DMS79 treated with DMSO at 0.1 percent for 48 hours (cell line): ENCODE measurements at regions not wholly inside any gene's neighbourhood (a gene's known extent, or its start where the extent isn't known, plus 50 kb on each side); places are given as distances from the start of the nearest gene placed in this dataset.

Source experiments
- DNase-seq: peaks from one replicate; lab custom pipeline; 2025; lab: John Stamatoyannopoulos, UW

GRCh38 chr1:177472567-177472966, 301.8 kb downstream of the BRINP2 start:
- no peak for DNase-seq

- DNase-seq, result no peak
Observed at GRCh38 chr1:177471244-177471643, 300.5 kb downstream of the BRINP2 start.

GRCh38 chr1:177469519-177469918, 298.8 kb downstream of the BRINP2 start:
- DNase-seq, result no peak

- DNase-seq, result no peak
Observed at GRCh38 chr1:177466286-177466685, 295.5 kb downstream of the BRINP2 start.

- DNase-seq, result peak; percentile 18
Observed at GRCh38 chr1:177464686-177465085, 293.9 kb downstream of the BRINP2 start.

- no peak for DNase-seq
Observed at GRCh38 chr1:177451191-177451590, 280.4 kb downstream of the BRINP2 start.

GRCh38 chr1:177448652-177449357, 278.0 kb downstream of the BRINP2 start:
- DNase-seq, result no peak

GRCh38 chr1:177448036-177448615, 277.4 kb downstream of the BRINP2 start:
- no peak for DNase-seq

GRCh38 chr1:177444997-177445746, 274.4 kb downstream of the BRINP2 start:
- no peak for DNase-seq

GRCh38 chr1:177443003-177443402, 272.2 kb downstream of the BRINP2 start:
- DNase-seq, result no peak

GRCh38 chr1:177442584-177442983, 271.8 kb downstream of the BRINP2 start:
- DNase-seq, result no peak

- no peak for DNase-seq
Observed at GRCh38 chr1:177441281-177441680, 270.5 kb downstream of the BRINP2 start.

GRCh38 chr1:177440821-177441220, 270.1 kb downstream of the BRINP2 start:
- no peak for DNase-seq

- DNase-seq, result no peak
Observed at GRCh38 chr1:177439301-177439700, 268.5 kb downstream of the BRINP2 start.

- DNase-seq, result no peak
Observed at GRCh38 chr1:177435364-177435763, 264.6 kb downstream of the BRINP2 start.

- no peak for DNase-seq
Observed at GRCh38 chr1:177432897-177433296, 262.1 kb downstream of the BRINP2 start.

GRCh38 chr1:177431123-177431522, 260.4 kb downstream of the BRINP2 start:
- DNase-seq, result no peak

GRCh38 chr1:177429234-177429633, 258.5 kb downstream of the BRINP2 start:
- DNase-seq, result no peak

GRCh38 chr1:177427811-177428210, 257.1 kb downstream of the BRINP2 start:
- no peak for DNase-seq

- no peak for DNase-seq
Observed at GRCh38 chr1:177426497-177426896, 255.7 kb downstream of the BRINP2 start.

GRCh38 chr1:177425199-177425598, 254.4 kb downstream of the BRINP2 start:
- no peak for DNase-seq

- DNase-seq, result peak; percentile 26
Observed at GRCh38 chr1:177424744-177425143, 254.0 kb downstream of the BRINP2 start.

GRCh38 chr1:177423090-177423489, 252.3 kb downstream of the BRINP2 start:
- DNase-seq, result peak; percentile 89
